ENCODE measurements at regions not wholly inside any gene's neighbourhood (a gene's known extent, or its start where the extent isn't known, plus 50 kb on each side); places are given as distances from the start of the nearest gene placed in this dataset.
"Not testable (repeated sequence)": the region's sequence is repeated elsewhere in the genome, so short reads cannot be mapped to it uniquely, and the experiment has no call there.

GRCh38 chr3:76533710-76534109 is 506.2 kb upstream of the ROBO2 start:
- TF ChIP-seq, protein P1, sequence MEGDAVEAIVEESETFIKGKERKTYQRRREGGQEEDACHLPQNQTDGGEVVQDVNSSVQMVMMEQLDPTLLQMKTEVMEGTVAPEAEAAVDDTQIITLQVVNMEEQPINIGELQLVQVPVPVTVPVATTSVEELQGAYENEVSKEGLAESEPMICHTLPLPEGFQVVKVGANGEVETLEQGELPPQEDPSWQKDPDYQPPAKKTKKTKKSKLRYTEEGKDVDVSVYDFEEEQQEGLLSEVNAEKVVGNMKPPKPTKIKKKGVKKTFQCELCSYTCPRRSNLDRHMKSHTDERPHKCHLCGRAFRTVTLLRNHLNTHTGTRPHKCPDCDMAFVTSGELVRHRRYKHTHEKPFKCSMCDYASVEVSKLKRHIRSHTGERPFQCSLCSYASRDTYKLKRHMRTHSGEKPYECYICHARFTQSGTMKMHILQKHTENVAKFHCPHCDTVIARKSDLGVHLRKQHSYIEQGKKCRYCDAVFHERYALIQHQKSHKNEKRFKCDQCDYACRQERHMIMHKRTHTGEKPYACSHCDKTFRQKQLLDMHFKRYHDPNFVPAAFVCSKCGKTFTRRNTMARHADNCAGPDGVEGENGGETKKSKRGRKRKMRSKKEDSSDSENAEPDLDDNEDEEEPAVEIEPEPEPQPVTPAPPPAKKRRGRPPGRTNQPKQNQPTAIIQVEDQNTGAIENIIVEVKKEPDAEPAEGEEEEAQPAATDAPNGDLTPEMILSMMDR (IDR thresholded peaks at IDR 0.05) = not testable (repeated sequence)
- not testable (repeated sequence) for TF ChIP-seq REST (IDR thresholded peaks at IDR 0.05; ENCODE audit: low read depth, low read length); TAF1 (IDR thresholded peaks at IDR 0.05; ENCODE audit: borderline replicate concordance, low read depth, low read length)
